Fibroblast of lung (primary cell): ENCODE measurements at regions not wholly inside any gene's neighbourhood (a gene's known extent, or its start where the extent isn't known, plus 50 kb on each side); places are given as distances from the start of the nearest gene placed in this dataset.

Experiments used
- CTCF ChIP-seq, 2 donors: IDR thresholded peaks in 1 of 2; conservative IDR thresholded peaks in 1 of 2; 1 replicate in 1 of 2; 2 replicates in 1 of 2; pipeline ENCODE4 v1.5.1; 2011 to 2012; ENCODE audit warnings: low read length in 2 of 2, control low read depth in 1 of 2, inconsistent platforms in 1 of 2, low read depth in 1 of 2, mild to moderate bottlenecking in 1 of 2
- EZH2 ChIP-seq: IDR thresholded peaks from 2 replicates; pipeline ENCODE4 v1.5.1; 2012; ENCODE audit warnings: low read length, control low read depth, mild to moderate bottlenecking; ENCODE audit errors: missing control alignments

- TF ChIP-seq CTCF (conservative IDR thresholded peaks at IDR 0.05 in 1 of 2, IDR thresholded peaks at IDR 0.05 in 1 of 2; ENCODE audit: low read depth in 1 of 2, low read length in 2 of 2) (no peak), EZH2 (no peak)
These were observed 626.1 kb upstream of the NOVA1 start for GRCh38 chr14:27223906-27224305.
